GM18951 (cell line): ENCODE measurements at regions not wholly inside any gene's neighbourhood (a gene's known extent, or its start where the extent isn't known, plus 50 kb on each side); places are given as distances from the start of the nearest gene placed in this dataset.

Source experiments
- POLR2A ChIP-seq: IDR thresholded peaks from 4 replicates; pipeline ENCODE4 v1.6.1; 2011; ENCODE audit warnings: mild to moderate bottlenecking; ENCODE audit not compliant: insufficient read length, insufficient read depth; ENCODE audit errors: extremely low read depth
- in situ Hi-C: fragments of 300-500 bp; cut with MboI; formaldehyde crosslinking; loops from one replicate; pipeline ENCODE4 v1.12.0; 2022; ENCODE audit warnings: low sequenced_read_pairs, mixed read lengths, inconsistent platforms; ENCODE audit not compliant: unreplicated experiment

DNA sequence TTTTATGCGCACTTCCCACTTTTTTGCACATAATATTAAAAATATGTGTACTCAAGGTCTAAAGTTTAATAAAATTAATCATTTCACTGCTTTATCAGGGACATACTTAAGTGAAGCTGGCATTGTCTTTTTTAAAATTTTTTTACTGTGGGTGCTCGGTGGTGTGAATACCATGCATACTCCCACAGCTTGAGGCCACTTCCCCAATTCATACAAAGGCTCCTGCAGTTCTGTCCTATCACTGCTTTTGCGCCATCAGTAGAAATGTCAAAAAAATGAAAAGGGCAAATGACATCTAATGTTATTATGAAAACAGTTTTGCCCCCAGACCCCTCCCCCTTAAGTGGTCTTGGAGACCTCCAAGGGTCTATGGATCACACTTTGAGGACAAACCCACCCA lies 464.1 kb upstream of the ARID1B start:
- TF ChIP-seq POLR2A = no peak
- in situ Hi-C loops = no loop called here

- in situ Hi-C loops = no loop called here
- TF ChIP-seq POLR2A = no peak
These were observed 465.9 kb upstream of the ARID1B start for GRCh38 chr6:156311291-156311690.

DNA sequence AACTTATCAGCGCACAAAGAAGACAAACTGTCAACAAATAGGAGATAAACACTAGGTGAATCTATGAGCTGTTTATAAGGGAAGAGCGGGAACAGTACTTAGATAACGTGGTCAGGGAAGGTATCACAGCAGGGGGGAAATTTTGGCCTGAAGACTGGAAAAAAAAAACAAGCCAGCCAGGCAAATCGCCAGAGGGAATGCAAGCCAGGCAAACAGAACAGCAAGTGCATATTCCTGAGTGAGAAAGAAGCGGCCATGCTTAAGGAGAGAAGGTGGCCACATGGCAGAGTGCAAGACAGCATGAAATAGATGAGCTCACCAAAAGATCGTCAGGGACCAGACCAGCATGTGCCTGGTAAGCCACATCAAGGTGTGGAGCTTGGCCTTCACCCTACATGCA lies 466.5 kb upstream of the ARID1B start:
- in situ Hi-C loops = no loop called here
- TF ChIP-seq POLR2A = no peak

DNA sequence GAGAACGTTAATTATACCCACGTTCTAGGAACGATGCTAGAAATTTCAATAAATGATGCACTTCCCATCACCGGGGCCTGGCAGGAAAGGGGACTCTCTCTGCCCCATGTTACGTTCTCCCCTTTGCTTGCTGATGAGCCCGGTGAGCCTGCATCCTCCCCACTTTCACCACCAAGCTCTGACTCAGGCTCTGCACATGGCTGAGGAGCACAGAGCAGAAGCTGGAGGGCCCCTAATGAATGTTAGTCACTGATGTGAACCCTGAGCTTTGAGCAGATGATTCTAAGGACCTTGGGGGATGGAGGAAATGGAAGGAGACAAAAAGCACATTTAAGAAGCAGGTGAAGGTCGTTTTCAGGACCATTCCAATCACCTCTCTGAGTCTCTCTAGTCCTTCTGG lies 468.2 kb upstream of the ARID1B start:
- in situ Hi-C loops = no loop called here
- no peak for TF ChIP-seq POLR2A

GRCh38 chr6:156308604-156309003 lies 468.6 kb upstream of the ARID1B start:
- in situ Hi-C loops = no loop called here
- no peak for TF ChIP-seq POLR2A

DNA sequence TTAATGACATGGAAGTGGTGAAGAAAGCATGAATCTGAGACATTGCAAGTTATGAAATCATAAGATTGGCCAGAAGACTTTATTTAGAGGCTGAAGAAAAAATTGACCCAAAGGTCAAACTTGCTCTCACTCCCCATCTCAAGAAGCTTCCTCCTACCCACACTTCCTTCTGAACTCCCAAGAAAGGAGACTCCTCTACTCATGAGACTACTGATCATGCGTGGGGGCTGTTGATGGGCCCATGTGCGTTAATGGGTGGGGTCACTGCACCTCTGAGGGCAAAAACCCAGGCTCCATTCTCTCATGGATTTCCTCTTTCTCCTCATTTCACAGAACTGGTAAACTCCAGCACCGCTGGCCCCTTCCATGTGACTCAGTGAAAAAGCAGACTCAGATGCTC lies 470.6 kb upstream of the ARID1B start:
- TF ChIP-seq POLR2A = no peak
- in situ Hi-C loops = no loop called here

DNA sequence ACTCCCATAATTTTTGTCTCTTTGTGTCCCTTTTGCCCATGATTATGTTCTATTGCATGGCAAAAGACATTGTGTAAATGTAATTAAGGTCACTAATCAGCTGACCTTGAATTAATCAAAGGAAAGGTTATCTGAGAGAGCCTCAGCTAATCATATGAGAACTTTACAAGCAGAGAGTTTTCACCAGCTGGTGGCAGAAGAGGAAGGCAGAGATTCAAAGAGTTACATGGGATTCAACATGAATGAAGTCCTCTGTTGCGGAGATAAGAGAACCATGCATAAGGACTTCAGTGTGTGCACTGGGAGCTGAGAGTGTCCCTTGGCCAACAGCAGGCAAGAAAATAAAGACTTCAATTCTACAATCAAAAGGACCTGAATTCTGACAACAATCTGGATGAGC lies 494.1 kb upstream of the ARID1B start:
- no peak for TF ChIP-seq POLR2A
- in situ Hi-C loops = no loop called here

GRCh38 chr6:156282087-156282486 lies 495.1 kb upstream of the ARID1B start:
- TF ChIP-seq POLR2A = no peak
- in situ Hi-C loops = no loop called here

GRCh38 chr6:156281266-156281665 lies 495.9 kb upstream of the ARID1B start:
- in situ Hi-C loops = no loop called here
- TF ChIP-seq POLR2A = no peak

- in situ Hi-C loops = no loop called here
- no peak for TF ChIP-seq POLR2A
These were observed 497.1 kb upstream of the ARID1B start for GRCh38 chr6:156280065-156280464.

DNA sequence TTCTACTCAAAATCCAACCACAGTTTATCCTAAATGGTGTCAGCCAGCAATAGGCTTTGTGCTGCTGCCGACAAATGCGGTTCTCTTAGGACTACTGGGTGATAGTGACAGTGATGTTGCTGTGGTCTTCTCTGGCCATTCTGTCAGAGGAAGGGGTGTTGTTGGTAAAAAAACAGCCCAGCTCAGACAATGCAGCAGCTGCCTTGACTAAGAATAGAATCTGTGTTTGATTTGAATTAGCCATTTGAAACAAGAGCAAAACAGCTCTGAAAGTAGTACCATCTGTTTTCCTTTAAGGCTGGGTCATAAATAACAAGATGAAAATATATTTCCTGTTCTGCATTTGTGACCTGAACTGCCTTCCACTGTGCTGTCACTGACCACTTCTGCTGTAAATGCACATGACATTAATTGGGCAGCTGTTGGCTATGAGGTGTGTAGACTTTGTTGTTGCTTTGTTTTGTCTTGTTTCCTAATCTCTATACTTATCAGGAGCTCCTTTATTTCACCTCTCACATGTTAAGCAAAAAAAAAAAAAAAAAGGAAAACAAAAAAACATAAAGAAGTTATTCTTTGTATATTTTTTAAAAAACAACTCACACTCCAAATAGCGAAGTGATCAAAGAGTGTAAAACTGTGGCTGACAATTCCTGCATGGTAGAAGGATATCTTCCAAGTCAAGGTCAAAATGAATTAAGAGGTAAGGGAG lies 497.8 kb upstream of the ARID1B start:
- TF ChIP-seq POLR2A = no peak
- in situ Hi-C loops = no loop called here

- in situ Hi-C loops = no loop called here
- TF ChIP-seq POLR2A = no peak
These were observed 504.0 kb upstream of the ARID1B start for GRCh38 chr6:156273065-156273711.

- in situ Hi-C loops = no loop called here
These were observed 507.3 kb upstream of the ARID1B start for GRCh38 chr6:156269751-156270369.

GRCh38 chr6:156268849-156269248 lies 508.3 kb upstream of the ARID1B start:
- no peak for TF ChIP-seq POLR2A
- in situ Hi-C loops = no loop called here

More at GRCh38 chr6:156269751-156270369, 507.3 kb upstream of the ARID1B start:
- no peak for TF ChIP-seq POLR2A
